PFSK-1 (cell line): ENCODE measurements at regions not wholly inside any gene's neighbourhood (a gene's known extent, or its start where the extent isn't known, plus 50 kb on each side); places are given as distances from the start of the nearest gene placed in this dataset.

Experiments
- POLR2AphosphoS5 ChIP-seq: IDR thresholded peaks from 2 replicates; pipeline ENCODE4 v1.6.1; 2012; ENCODE audit warnings: low read depth, mild to moderate bottlenecking, control low read depth, low read length, moderate library complexity
- SIN3A ChIP-seq: IDR thresholded peaks from 2 replicates; pipeline ENCODE4 v1.6.1; 2012; ENCODE audit warnings: mild to moderate bottlenecking, low read length, moderate library complexity, borderline replicate concordance; ENCODE audit not compliant: insufficient read depth
- TF ChIP-seq, protein P1 (sequence below), 2 experiments: IDR thresholded peaks; 2 replicates each; pipeline versions ENCODE4 v1.6.1 to v1.8.0; 2011 to 2012; ENCODE audit warnings: low read depth in 2 of 2, low read length in 2 of 2, control low read depth in 1 of 2, inconsistent platforms in 1 of 2, mild to moderate bottlenecking in 1 of 2, moderate library complexity in 1 of 2; ENCODE audit not compliant: insufficient read depth in 1 of 2

DNA sequence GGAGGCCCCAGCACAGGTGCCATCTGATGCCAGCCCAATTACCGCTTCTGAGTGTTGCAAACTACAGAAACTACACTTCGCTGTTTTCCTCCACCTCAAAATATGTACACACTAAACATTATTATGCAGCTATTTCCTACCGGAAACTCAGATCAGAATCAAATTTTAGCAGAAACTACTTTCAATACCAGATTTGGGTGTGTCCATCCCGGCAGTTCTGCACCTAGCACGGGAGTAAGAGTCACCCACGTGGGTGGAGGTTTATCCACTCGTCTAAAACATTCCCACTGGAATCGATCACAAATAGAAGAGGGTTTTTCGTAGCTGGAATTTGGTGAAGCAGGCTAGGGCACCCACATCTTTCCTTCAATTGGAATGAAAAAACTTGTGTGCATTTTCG lies 214.4 kb upstream of the PRKCQ start:
- no peak for TF ChIP-seq SIN3A
- TF ChIP-seq POLR2AphosphoS5: no peak
- TF ChIP-seq, protein P1, sequence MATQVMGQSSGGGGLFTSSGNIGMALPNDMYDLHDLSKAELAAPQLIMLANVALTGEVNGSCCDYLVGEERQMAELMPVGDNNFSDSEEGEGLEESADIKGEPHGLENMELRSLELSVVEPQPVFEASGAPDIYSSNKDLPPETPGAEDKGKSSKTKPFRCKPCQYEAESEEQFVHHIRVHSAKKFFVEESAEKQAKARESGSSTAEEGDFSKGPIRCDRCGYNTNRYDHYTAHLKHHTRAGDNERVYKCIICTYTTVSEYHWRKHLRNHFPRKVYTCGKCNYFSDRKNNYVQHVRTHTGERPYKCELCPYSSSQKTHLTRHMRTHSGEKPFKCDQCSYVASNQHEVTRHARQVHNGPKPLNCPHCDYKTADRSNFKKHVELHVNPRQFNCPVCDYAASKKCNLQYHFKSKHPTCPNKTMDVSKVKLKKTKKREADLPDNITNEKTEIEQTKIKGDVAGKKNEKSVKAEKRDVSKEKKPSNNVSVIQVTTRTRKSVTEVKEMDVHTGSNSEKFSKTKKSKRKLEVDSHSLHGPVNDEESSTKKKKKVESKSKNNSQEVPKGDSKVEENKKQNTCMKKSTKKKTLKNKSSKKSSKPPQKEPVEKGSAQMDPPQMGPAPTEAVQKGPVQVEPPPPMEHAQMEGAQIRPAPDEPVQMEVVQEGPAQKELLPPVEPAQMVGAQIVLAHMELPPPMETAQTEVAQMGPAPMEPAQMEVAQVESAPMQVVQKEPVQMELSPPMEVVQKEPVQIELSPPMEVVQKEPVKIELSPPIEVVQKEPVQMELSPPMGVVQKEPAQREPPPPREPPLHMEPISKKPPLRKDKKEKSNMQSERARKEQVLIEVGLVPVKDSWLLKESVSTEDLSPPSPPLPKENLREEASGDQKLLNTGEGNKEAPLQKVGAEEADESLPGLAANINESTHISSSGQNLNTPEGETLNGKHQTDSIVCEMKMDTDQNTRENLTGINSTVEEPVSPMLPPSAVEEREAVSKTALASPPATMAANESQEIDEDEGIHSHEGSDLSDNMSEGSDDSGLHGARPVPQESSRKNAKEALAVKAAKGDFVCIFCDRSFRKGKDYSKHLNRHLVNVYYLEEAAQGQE (IDR thresholded peaks at IDR 0.05; ENCODE audit: insufficient read depth in 1 of 2, low read depth in 2 of 2, low read length in 2 of 2): no peak
